Neural progenitor cell (in vitro differentiated cells): ENCODE measurements at regions not wholly inside any gene's neighbourhood (a gene's known extent, or its start where the extent isn't known, plus 50 kb on each side); places are given as distances from the start of the nearest gene placed in this dataset.

Experiments
- EZH2phosphoT487 ChIP-seq: fragments of 200-600 bp; sonication (generic); IDR thresholded peaks from 2 replicates; pipeline ENCODE4 v1.6.1; 2017; ENCODE audit warnings: antibody characterized with exemption
- TF ChIP-seq, protein P1 (sequence below): fragments of 200-600 bp; sonication (generic); IDR thresholded peaks from 2 replicates; pipeline ENCODE4 v1.5.1; 2017; ENCODE audit warnings: antibody characterized with exemption, mild to moderate bottlenecking

DNA sequence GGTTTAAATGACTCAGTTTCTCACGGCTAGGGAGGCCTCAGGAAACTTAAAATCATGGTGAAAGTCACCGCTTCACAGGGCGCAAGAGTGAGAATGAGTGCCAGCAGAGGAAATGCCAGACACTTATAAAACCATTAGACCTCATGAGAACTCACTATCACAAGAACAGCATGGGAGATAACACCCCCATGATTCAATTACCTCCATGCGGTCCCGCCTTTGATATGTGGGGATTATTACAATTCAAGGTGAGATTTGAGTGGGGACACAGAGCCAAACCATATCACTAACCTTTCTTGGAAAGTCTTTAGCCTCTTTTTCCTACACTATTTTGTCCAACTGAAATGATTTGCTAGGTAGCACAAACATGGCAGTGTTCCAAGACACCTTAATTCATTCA lies 533.9 kb upstream of the NUDT12 start:
- TF ChIP-seq EZH2phosphoT487 = no peak
- TF ChIP-seq, protein P1, sequence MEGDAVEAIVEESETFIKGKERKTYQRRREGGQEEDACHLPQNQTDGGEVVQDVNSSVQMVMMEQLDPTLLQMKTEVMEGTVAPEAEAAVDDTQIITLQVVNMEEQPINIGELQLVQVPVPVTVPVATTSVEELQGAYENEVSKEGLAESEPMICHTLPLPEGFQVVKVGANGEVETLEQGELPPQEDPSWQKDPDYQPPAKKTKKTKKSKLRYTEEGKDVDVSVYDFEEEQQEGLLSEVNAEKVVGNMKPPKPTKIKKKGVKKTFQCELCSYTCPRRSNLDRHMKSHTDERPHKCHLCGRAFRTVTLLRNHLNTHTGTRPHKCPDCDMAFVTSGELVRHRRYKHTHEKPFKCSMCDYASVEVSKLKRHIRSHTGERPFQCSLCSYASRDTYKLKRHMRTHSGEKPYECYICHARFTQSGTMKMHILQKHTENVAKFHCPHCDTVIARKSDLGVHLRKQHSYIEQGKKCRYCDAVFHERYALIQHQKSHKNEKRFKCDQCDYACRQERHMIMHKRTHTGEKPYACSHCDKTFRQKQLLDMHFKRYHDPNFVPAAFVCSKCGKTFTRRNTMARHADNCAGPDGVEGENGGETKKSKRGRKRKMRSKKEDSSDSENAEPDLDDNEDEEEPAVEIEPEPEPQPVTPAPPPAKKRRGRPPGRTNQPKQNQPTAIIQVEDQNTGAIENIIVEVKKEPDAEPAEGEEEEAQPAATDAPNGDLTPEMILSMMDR = no peak
